H7 (cell line): ENCODE measurements at regions not wholly inside any gene's neighbourhood (a gene's known extent, or its start where the extent isn't known, plus 50 kb on each side); places are given as distances from the start of the nearest gene placed in this dataset.
A peak's percentile ranks its signal among the peaks of the same experiment; 100 is the strongest.
"Not testable (repeated sequence)": the region's sequence is repeated elsewhere in the genome, so short reads cannot be mapped to it uniquely, and the experiment has no call there.

Experiments used
- DNase-seq: peaks from one replicate; pipeline ENCODE4 v3.0.0; 2012
- H3K27me3 ChIP-seq: 2 replicates; pipeline ENCODE4 v1.6.0; 2011; ENCODE audit warnings: mild to moderate bottlenecking, low read length; ENCODE audit not compliant: control insufficient read depth, insufficient read depth
- H3K36me3 ChIP-seq: replicated peaks from 2 replicates; pipeline ENCODE4 v1.5.1; 2011; ENCODE audit warnings: low read length; ENCODE audit not compliant: control insufficient read depth, insufficient read depth
- H3K4me3 ChIP-seq: 2 replicates; pipeline ENCODE4 v1.5.1; 2011; ENCODE audit warnings: low read depth, mild to moderate bottlenecking, control low read depth, low read length, moderate library complexity; ENCODE audit not compliant: insufficient read depth

DNA sequence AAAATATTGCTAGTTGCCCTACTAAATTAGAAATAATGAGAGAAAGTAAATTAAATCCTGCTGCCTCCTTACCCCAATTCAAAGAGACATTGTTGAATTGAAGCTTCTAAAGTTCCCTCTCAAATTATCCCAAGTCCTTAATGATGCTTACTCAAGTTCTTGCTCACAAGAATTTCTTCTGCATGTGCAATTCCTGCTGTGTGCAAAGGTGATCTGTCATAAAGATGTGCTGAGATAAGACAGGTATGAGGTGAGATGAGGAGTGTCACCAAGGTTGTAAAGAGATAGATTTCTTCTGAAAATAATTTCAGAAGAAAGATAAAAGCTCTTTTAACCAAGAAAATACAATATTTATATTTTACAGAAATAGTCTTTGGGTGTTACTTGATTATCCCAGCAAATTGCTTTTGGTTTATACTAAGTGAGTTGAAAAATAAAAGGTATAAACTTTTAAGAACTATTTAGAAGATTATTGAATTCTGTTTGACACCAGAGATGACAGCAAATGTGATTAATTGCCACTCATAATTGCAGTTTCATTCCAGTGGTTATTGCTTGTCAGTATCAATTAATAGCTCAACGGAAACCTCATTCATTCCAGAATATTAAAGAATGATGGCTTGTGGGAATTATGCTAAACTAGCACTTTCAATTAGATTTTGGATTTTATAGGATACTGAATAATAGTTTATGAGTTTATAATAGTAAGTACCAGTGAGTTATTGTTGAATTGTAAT is 674.3 kb downstream of the STK39 start:
- H3K36me3 ChIP-seq = no peaks in the 10 kb centered on the region
- DNase-seq = no peak
- no peak overlapping the region for H3K4me3 ChIP-seq
- no peaks in the 10 kb centered on the region for H3K27me3 ChIP-seq

DNA sequence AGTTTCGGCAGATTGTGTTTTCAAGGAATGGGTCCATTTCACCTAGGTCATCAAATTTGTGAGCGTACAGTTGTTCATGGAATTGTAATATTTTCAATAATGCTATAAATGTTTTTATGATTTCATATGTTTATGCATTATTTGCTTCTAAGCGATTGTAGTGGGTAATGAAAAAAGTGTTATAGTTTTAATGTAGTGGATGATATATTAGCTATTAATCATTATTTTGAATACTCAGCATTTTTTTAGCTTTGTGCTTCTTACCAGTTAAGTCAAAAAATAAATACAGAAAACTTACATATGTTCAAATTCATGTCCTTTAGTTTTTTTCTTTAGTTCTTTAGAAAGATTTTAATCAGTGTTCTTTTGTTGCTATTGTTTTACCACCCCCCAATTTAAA is 677.0 kb downstream of the STK39 start:
- Histone ChIP-seq H3K4me3 (no peak overlapping the region), H3K36me3 (no peaks in the 10 kb centered on the region), H3K27me3 (no peaks in the 10 kb centered on the region)
- DNase-seq = no peak

DNA sequence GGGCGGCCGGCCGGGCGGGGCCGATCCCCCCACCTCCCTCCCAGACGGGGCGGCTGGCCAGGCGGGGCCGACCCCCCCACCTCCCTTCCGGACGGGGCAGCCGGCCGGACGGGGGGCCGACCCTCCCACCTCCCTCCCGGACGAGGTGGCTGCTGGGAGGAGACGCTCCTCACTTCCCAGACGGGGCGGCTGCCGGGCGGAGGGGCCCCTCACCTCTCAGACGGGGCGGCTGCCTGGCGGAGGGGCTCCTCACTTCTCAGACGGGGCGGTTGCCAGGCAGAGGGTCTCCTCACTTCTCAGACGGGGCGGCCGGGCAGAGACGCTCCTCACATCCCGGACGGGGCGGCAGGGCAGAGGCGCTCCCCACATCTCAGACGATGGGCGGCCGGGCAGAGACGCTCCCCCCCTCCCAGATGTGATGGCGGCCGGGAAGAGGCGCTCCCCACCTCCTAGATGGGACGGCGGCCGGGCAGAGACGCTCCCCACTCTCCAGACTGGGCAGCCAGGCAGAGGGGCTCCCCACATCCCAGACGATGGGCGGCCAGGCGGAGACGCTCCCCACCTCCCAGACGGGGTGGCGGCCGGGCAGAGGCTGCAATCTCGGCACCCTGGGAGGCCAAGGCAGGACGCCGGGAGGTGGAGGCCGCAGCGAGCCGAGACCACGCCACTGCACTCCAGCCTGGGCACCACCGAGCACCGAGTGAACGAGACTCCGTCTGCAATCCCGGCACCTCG is 675.8 kb downstream of the XIRP2 start:
- H3K4me3 ChIP-seq, DNase-seq: not testable (repeated sequence)

DNA sequence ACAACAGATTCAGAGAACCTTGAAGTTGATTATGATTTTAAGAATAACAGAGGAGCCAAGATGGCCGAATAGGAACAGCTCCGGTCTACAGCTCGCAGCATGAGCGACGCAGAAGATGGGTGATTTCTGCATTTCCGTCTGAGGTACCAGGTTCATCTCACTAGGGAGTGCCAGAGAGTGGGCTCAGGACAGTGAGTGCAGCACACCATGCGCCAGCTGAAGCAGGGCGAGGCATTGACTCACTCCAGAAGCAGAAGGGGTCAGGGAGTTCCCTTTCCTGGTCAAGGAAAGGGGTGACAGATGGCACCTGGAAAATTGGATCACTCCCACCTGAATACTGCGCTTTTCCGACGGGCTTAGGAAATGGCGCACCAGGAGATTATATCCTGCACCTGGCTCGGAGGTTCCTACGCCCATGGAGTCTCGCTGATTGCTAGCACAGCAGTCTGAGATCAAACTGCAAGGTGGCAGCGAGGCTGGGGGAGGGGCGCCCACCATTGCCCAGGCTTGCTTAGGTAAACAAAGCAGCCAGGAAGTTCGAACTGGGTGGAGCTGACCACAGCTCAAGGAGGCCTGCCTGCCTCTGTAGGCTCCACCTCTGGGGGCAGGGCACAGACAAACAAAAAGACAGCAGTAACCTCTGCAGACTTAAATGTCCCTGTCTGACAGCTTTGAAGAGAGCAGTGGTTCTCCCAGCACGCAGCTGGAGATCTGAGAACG is 670.2 kb downstream of the XIRP2 start:
- not testable (repeated sequence) for H3K36me3 ChIP-seq, H3K27me3 ChIP-seq, H3K4me3 ChIP-seq, DNase-seq

More for the DNA sequence above, 675.8 kb downstream of the XIRP2 start:
- not testable (repeated sequence) for H3K27me3 ChIP-seq, H3K36me3 ChIP-seq

DNA sequence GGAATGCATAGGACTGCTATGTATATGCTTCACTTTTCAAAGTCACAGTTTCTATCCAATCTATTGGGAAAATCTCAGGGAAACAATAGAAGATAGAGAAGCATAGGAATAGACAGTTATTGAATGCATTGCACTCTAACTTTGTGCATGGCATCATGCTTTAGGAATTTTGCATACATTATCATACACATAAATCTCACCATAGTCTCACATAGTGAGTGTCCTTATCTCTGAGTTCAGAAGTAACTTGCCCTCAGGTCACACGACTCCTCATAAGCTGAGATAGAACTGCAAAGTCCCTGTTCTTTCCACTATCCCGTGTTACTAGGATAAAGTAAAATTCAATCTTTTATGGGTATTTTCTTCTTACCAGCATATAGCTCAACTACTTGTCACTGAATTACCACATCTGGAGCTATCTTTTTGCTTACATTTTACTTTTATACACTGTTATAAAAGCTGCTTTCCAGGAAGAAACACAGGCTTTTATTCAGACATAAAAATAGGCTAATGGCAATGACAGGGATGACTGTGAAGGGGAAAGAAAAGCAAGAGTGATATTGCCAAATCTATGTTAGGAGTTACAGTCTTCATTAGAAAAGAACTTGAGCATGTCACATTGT is 666.9 kb downstream of the XIRP2 start:
- no peaks in the 10 kb centered on the region for H3K27me3 ChIP-seq
- DNase-seq = no peak
- peaks cover 9% of the 10 kb centered on the region for H3K36me3 ChIP-seq
- H3K4me3 ChIP-seq = no peak overlapping the region

DNA sequence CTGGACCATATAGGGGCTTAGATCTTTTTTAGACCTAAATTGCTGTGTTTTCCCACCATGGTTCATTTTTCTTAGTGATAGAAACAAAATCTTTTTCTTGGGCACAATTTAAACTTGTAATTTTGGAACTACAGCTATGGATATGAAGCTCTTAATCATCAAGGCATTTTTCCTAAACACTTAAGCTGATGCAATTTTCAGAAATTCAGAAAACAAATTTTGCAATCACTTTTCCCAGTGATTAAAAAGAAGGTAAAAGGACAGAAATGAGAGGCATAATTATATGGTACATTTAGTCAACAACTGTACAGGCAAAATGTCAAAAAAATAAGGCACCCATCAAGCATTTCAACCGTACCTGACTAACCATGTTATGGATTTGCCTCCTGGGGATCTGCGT is 665.4 kb downstream of the XIRP2 start:
- H3K27me3 ChIP-seq = no peaks in the 10 kb centered on the region
- peaks cover 9% of the 10 kb centered on the region for H3K36me3 ChIP-seq
- DNase-seq = no peak
- no peak overlapping the region for H3K4me3 ChIP-seq

DNA sequence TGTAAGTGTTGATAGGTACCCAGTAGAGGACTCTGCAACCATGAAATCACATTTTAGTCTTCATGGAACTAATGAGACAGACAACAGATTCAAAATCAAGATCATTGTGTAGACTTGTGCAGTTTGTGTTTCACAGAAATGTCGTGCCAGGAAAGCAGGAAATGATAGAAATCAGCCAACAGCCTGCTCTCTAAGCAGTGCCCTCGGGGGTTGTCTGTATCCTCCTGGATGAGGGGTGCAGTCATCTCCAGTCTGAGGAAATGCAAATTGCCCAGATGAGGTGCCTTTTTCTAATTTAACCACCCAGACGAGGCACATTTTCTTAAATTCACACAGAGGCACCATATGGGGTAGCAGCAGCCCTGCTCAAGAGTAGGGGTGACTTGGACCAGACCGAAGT is 663.1 kb downstream of the XIRP2 start:
- no peaks in the 10 kb centered on the region for H3K36me3 ChIP-seq
- DNase-seq = no peak
- no peak overlapping the region for H3K4me3 ChIP-seq
- H3K27me3 ChIP-seq = no peaks in the 10 kb centered on the region

DNA sequence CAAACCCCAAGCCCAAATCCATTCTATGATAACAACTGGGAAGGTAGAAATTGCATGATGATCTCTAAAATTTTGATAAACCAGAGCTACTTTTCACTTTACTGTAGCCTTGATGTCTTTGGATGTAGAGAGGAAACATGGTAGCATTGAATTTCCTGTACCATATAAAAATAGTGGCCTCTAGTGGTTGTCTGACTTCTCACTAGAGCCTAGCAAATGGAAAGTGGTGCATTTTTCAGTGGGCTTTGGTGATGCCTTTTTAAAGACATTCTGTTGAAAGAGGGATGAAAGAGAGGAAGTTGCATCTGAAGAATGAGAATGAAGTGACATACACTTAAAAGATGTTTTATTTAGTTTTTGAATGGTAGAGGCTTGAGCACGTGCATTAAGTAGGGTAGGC is 662.2 kb downstream of the XIRP2 start:
- Histone ChIP-seq H3K4me3 (no peak overlapping the region), H3K36me3 (no peaks in the 10 kb centered on the region), H3K27me3 (no peaks in the 10 kb centered on the region)
- DNase-seq = peak; percentile 27

DNA sequence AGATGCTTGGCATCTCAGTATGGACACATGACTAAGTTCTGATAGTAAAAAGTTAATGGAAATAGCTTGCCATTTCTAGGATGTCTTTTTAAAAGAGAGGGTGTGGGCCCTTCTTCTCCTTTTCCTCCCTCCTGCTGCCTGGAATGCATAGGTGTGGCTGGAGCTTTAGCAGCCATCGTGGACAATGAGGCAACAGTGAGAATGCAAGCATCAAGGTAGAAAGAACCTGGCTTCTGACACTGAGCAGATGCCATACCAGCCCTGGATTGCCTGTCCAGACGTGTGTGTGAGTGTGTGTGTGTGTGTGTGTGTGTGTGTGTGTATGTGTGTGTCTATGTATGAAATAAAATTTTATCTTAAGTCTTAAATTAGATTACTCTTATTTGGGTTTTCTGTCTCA is 660.1 kb downstream of the XIRP2 start:
- Histone ChIP-seq H3K27me3 (no peaks in the 10 kb centered on the region), H3K36me3 (no peaks in the 10 kb centered on the region), H3K4me3 (no peak overlapping the region)
- DNase-seq = no peak

DNA sequence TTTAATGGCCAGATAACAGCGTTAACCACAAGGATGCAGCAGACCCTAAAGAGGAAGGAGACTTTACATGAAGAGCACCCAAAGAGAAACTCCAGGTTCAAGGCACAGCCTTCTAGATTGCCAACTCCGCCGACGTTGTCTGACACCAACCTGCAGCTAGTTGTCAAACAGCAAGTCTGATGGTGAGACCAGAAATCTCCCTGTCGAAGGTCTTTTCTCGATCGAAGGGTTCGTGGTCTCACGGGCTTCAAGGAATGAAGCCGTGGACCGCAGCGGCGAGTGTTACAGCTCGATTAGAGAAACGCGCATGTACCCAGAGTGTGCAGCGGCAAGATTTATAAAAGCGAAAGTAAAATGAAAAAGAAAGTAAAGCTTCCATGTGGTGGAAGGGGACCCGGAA is 656.3 kb downstream of the XIRP2 start:
- no peak for DNase-seq
- Histone ChIP-seq H3K4me3 (no peak overlapping the region), H3K36me3 (no peaks in the 10 kb centered on the region; the same call in 1 of the 2 replicates), H3K27me3 (no peaks in the 10 kb centered on the region)

DNA sequence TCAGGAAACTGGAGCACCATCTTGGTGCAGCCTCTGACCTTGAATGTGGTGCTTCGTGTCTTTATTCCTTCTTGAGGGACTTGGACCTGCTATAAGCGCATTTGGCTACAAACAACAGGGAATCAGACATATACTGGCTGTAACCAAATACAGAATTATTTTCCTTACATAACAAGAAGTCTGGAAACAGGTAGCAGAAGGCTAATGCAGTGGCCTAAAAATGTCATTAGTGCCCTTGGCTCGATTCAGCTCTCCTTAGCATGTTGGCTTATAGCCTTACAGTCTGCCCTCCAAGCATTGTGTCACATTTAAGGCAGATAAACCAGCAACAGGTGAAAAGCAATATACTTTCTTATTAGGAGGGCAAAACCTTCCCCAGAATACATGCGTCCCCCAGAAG is 655.4 kb downstream of the XIRP2 start:
- no peak overlapping the region for H3K4me3 ChIP-seq
- no peaks in the 10 kb centered on the region; the same call in 1 of the 2 replicates for H3K36me3 ChIP-seq
- H3K27me3 ChIP-seq = no peaks in the 10 kb centered on the region
- no peak for DNase-seq

DNA sequence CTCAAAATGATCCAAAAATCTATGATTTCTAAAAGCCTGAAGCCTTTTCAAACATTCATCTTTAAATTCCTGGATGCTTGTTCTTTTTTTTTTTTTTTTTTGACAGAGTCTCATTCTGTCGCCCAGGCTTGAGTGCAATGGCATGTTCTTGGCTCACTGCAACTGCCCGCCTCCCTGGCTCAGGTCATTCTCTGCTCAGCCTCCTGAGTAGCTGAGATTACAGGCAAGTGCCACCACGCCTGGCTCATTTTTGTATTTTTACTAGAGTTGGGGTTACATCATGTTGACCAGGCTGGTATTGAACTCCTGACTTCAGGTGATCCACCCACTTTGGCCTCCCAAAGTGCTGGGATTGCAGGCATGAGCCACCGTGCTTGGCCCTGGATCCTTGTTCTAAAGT is 649.5 kb downstream of the XIRP2 start:
- no peak for DNase-seq
- H3K36me3 ChIP-seq = no peaks in the 10 kb centered on the region; the same call in 1 of the 2 replicates
- H3K4me3 ChIP-seq = no peak overlapping the region
- H3K27me3 ChIP-seq = no peaks in the 10 kb centered on the region

DNA sequence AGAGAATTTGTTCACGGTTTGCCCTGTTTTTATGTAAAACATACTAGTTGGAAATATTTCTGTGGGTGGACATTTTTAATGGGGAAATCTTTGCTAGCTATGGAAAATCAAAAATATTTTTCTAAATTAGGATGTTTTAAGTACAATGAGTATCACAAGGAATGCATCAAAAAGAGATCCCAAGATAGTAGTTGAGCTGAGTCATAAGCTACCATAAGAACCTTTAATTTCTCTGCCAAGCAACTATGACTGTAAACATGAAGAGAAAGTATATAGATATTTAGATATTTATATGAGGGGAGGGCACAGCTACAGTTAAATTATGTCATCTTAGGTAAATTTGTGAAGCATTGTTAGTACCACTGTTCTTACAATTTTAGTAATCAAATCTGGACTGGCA is 646.2 kb downstream of the XIRP2 start:
- Histone ChIP-seq H3K36me3 (no peaks in the 10 kb centered on the region), H3K4me3 (no peak overlapping the region), H3K27me3 (no peaks in the 10 kb centered on the region)
- DNase-seq = no peak

DNA sequence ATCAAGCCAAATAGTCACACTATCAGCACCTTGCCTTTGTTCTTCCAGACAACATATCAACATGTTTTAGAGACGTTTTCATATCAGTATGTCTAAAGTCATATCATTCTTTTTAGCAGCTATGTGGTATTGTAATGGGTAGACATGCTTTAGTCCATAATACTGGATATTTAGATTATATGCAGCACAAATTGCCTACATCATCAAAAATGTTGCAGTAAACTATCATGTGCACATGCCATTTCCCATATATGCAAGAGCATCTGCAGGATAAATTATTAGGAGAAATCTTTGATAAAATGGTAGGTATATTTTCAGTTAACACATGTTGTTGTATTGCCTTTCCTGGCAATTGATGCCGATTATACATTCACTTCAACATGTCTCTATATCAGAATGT is 636.5 kb downstream of the XIRP2 start:
- Histone ChIP-seq H3K36me3 (no peaks in the 10 kb centered on the region), H3K4me3 (no peak overlapping the region), H3K27me3 (no peaks in the 10 kb centered on the region)
- DNase-seq = no peak
